ENCODE measurements at regions not wholly inside any gene's neighbourhood (a gene's known extent, or its start where the extent isn't known, plus 50 kb on each side); places are given as distances from the start of the nearest gene placed in this dataset.

DNA sequence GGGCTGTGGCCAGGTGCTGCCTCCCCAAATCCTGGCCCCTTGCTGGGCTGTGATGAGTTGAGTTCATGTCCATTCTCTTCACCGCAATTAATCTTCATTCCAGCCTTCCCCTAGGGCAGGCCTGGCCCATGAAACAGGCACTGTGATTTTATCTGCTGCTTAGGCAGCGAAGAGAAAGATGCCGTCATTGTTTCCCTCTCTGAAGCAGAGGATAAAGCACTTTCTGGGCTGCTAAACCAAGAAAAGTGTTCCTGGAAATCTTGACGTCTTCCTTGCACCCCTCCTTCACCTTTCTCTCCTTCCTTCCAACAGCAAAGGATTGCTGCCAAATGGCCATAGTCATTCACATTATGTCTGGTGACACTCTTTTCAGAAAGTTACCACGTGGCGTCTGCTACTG lies 265.9 kb downstream of the ZEB1 start:
- TF ChIP-seq, protein P1, sequence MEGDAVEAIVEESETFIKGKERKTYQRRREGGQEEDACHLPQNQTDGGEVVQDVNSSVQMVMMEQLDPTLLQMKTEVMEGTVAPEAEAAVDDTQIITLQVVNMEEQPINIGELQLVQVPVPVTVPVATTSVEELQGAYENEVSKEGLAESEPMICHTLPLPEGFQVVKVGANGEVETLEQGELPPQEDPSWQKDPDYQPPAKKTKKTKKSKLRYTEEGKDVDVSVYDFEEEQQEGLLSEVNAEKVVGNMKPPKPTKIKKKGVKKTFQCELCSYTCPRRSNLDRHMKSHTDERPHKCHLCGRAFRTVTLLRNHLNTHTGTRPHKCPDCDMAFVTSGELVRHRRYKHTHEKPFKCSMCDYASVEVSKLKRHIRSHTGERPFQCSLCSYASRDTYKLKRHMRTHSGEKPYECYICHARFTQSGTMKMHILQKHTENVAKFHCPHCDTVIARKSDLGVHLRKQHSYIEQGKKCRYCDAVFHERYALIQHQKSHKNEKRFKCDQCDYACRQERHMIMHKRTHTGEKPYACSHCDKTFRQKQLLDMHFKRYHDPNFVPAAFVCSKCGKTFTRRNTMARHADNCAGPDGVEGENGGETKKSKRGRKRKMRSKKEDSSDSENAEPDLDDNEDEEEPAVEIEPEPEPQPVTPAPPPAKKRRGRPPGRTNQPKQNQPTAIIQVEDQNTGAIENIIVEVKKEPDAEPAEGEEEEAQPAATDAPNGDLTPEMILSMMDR (IDR thresholded peaks at IDR 0.05 in 2 of 3, conservative IDR thresholded peaks at IDR 0.05 in 1 of 3; ENCODE audit: insufficient read depth in 2 of 3, low read depth in 1 of 3, low read length in 3 of 3) = no peak
- TF ChIP-seq MAFK (IDR thresholded peaks at IDR 0.05; ENCODE audit: low read length) = no peak
- no peak for TF ChIP-seq TAF1 (IDR thresholded peaks at IDR 0.05; ENCODE audit: control insufficient read depth, extremely low read depth, insufficient read depth, low read length, severe bottlenecking)
- no peak for TF ChIP-seq POLR2A (conservative IDR thresholded peaks at IDR 0.05)
- TF ChIP-seq CEBPB (tag; IDR thresholded peaks at IDR 0.05) = no peak
- no peak for TF ChIP-seq BDP1 (IDR thresholded peaks at IDR 0.05; ENCODE audit: insufficient read depth, insufficient read length)
- no peak for TF ChIP-seq CTBP1 (IDR thresholded peaks at IDR 0.05; ENCODE audit: borderline replicate concordance)
- TF ChIP-seq NONO (IDR thresholded peaks at IDR 0.05; ENCODE audit: low read depth in 2 of 2, low read length in 1 of 2) = no peak
